ENCODE measurements at regions not wholly inside any gene's neighbourhood (a gene's known extent, or its start where the extent isn't known, plus 50 kb on each side); places are given as distances from the start of the nearest gene placed in this dataset.

DNA sequence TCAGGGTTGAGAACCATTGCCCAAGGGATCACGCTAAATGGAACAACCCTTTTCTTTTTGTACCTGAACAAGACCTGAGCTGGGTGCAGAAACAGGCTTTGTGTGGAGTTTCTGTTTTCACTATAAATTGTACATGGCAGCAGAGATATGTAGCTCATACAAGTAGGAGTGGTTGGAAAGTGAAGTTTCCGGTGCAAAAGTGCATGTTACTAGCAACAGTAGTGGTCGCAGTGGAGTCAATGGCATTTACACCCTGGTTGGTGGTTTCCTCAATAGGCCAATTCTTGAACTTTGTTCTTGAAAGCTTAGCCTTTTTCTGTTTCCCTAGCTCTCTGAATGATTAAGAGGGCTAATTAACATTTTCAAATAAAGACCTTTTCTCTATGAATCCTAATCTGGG, 170.7 kb downstream of the NEBL start:
- intact Hi-C loops (cut with micrococcal nuclease), result no loop called here

DNA sequence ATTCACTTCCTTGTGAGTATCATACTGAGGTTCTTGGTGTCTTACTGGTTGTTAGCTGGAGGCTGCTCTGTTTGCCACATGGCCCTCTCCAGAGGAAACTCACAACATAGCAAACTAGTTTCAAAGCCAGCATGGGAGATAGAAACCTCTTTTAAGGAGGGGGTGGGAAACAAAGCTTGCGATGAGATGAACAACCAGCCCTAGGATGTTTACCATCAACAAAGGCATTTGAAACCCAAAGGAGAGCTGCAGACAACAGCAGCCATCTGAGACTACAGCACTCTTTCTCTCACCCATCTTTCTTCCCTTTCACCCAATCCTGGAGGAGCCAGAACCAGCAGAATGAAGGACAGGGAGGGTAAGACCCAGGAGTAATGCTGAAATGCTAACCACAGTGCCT, 182.1 kb downstream of the NEBL start:
- intact Hi-C loops (cut with micrococcal nuclease), result no loop called here

DNA sequence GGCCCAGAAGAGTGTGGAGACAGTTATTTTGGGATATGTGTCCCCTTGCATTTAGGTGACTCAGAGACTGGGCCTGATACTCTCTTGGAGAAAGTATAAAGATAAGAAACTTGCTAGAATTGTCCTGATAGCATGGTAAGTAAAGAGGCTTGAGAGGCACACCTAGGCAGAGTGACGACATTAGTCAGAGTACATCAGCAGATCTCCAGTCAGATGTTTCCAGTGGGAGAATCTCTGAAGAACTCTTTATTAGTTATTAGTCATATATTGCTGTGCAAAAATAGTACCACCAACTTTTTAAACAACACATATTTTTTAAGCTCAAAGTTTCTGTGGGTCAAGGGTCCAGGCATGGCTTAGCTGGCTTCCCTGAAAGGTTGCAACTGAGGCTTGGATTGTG, 182.6 kb downstream of the NEBL start:
- intact Hi-C loops (cut with micrococcal nuclease), result no loop called here

DNA sequence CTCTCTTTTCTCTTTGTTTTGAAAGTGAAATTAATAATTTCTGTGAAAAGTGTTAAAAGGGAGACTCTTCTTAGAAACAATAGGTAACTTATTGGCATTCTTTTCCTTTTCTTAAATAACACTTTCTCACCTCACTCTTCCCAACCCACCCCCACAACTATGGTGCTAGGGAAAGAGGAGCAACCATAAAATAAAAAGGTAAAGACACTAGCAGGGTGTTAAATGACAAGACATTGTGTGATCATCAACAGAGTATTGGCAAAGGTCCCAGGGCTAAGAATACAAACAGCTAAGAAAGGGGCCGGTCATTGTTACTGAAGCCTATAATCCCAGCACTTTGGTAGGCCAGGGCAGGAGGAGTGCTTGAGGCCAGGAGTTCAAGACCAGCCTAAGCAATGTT, 183.7 kb downstream of the NEBL start:
- intact Hi-C loops (cut with micrococcal nuclease), result no loop called here

DNA sequence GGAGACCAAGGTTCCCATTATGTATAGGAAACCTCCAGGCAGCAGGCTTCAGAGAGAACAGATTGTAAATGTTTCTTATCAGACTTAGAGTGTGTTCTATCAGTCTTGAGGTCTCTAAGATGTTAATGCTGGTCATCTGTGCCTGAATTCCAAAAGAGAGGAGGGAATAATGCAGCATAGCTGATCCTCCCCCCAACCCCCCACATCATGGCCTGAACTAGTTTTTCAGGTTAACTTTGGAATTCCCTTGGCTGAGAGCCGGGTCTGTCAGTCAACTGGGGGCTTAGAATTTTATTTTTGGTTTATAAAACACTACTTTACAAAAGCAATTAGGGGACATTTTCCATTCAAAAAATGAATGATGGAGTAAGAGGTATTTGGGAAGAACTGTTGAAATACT, 184.3 kb downstream of the NEBL start:
- intact Hi-C loops (cut with micrococcal nuclease), result no loop called here

DNA sequence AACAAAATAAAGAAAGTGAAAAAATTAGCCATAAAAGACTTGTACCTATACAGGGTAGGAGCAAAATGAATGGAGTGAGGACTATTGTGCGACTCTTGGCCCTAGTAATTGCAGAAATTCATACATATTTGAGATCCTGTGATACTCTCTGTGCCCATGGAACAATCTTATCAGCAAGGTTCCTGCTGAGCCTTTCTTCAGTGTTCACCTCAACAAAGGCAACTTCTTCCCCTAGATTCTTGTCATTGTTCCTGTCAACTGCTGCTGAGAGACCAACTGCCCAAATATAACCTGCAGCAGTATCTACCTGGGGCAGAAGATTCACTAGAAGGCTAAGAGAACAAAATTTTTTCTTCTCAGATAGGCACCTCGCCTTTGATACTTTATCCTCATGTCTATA, 187.4 kb downstream of the NEBL start:
- intact Hi-C loops (cut with micrococcal nuclease), result no loop called here

DNA sequence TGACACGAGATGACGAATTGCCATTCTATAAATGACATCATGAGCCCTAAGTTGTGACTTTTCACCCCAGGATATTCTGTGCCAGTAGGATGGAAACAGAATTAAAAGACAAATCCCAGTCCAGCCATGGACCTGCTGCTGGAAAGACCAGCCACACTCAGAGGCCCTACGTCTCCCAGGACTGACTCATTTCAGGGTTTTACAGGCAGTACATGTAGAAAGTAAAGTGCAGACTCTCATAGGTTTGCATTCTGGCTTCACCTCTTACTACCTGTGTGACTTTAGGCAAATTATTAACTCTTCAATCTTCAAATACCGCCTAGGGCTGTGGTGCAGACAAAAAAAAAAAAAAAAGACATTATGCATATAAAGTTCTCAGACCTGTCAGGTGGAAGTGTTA, 188.8 kb downstream of the NEBL start:
- intact Hi-C loops (cut with micrococcal nuclease), result no loop called here

DNA sequence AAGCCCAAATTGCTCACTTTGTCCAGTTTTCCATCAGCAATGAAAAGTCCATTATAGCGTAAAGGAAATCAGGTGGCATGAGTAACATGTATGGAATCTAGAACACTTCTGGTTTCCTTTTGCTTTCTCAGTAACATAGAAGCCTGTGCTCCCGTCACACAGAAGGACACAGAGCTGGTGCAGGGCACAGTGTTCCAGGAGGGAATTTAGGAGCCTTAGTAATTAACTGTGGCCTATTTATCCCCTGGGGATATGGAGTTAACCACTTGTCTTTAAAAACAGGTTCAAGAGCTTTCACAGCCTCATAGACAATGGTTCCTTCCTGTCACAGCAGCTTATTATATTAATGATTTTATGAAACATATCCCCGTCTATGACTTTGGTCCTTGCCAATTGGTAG, 189.9 kb downstream of the NEBL start:
- intact Hi-C loops (cut with micrococcal nuclease), result no loop called here

DNA sequence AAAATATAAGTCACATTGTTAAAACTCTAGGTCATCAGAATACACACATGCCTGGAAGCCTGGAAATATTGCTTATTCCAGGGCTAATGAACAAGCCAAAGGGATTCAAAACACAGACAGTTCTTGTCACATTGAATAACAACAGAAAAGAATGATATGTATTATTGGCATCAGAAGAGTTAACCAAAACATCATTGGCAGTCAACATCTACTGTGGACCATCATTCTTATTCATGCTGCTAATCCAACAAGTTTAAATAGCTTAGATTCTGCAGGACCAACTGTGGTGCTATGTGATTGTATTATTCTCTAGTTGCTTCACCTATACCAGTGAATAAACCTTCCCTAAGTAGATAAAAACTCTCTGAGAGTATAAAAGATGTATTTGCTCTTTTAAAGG, 198.3 kb downstream of the NEBL start:
- intact Hi-C loops (cut with micrococcal nuclease), result no loop called here

DNA sequence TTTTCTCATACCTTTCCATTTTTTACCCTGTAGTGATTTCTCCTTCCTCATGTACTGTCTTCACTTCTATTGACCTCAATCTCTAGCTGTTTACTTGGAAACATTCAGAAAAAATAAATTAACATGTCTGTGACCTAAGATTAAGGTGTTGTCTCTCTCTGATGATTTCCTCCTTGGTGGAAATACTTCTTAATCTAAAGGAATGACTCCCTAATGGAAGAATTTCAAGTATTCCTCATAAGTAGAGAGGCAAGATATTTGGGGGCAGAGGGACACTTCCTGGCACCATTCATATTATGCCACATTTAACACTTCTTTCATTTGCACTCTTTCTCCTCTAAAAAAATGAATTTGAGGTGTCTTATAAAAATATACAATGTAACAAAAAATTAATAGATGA, 202.8 kb downstream of the NEBL start:
- intact Hi-C loops (cut with micrococcal nuclease), result no loop called here

DNA sequence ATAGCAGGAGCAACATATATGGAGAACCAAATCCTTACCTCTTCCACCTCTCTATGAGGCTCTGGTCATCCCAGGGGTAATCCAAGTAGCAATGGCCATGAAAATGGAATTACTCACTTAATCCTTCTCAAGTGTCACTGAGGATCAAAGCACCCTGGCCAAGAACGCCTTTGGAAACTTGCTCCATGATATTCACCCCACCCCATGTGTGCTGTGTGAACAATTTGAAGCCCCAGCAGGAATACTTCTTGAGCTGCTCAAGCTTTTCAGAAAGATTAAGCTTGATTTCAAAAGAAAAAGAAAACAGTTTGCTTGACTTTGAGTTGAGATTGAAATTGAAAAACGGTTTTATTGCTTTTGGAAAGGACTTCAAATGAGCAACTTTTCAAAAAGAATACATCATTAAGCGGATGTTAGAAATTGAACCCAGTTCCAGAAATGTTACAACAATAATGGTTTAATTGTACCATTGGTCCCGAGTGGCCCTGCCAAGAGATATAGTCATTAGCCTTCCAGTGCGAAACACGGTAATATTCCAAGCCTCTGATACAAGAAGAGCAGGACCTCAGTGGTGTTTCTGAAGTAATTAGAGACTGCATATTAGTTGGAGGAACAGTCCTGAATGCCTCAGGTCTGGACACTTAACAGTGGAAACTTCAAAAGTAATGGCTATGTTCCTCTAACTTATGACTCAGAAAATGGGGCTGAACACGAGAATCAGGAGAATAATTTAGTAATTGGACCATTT, 208.1 kb downstream of the NEBL start:
- intact Hi-C loops (cut with micrococcal nuclease), result no loop called here

DNA sequence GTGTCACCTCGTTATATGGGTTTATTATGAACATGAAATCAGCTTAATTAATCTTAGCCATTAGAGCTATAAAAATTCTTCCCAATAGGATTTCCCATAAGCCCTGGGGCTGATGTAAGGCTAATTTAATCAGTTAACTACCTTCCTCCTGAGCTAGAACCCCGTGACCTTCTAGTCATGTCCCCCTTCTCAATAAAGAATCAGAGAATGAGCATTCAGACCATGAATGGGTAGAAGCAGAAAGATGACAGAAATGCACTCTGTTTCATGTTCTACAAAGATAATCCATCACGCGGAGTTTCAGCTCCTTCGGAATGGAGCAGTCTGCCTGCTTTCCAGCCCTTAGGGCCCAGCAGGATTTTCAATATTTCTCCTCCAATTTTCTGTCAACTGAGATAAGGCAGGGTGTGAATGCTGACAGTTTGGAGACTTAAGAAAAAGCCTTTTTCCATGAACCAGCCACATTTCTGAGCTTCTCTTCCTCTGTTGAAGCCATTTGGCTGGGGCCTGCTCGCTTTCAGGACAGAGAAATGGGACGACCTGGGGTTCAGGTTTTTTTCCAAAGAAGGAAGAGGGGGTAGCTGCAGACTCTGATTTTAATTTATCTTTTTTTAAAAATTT, 211.0 kb downstream of the NEBL start:
- intact Hi-C loops (cut with micrococcal nuclease), result no loop called here

DNA sequence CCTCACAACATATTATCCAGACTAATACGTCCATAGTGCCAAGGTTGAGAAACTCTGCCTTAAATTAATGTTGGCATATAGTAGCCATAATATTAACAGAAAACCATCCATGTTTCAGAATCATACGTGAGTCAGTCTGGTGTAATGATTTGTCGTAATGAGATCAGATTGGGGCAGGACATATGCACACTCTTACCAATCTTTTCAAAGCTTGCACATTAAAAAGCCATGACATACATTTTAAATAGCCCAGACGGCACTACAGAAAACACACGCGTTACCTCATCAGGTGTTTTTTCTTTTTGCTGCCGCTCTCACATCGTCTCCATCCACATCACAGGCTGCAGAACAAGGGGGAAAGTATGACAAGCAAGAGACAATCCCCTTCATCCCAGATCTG, 211.6 kb downstream of the NEBL start:
- intact Hi-C loops (cut with micrococcal nuclease), result no loop called here

DNA sequence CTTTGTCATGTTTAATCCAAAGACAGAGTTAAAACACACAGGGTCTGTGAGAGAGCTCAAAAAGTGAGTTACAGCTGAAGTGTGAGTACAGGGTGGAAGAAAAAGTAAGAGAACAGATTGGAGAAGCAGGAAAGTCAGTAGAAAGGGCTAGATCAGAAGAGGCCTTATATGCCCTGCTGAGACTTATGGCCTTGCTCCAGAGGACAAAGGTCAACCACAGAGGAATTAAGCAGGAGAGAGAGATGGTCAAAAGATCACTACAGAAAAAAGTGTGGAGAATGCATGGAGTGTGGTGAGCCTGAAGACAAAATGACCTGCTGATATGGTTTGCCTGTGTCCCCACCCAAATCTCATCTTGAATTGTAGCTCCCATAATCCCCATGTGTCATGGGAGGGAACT, 213.8 kb downstream of the NEBL start:
- intact Hi-C loops (cut with micrococcal nuclease), result no loop called here

DNA sequence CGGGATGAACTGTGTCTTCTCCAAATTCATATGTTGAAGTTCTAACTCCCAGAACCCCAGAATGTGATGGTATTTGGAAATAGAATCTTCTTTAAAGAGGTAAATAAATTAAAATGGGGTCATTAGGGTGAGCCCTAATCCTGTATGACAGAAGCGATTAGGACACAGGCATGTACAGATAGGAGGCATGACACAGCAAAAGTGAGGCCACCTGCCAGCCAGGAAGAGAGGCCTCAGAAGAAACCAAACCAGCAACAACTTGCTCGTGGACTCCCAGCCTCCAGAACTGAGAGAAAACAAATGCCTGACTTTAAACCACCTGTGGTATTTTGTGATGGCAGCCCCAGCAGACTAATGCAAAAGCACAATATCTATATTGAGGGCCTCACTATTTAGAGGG, 214.3 kb downstream of the NEBL start:
- intact Hi-C loops (cut with micrococcal nuclease), result no loop called here

DNA sequence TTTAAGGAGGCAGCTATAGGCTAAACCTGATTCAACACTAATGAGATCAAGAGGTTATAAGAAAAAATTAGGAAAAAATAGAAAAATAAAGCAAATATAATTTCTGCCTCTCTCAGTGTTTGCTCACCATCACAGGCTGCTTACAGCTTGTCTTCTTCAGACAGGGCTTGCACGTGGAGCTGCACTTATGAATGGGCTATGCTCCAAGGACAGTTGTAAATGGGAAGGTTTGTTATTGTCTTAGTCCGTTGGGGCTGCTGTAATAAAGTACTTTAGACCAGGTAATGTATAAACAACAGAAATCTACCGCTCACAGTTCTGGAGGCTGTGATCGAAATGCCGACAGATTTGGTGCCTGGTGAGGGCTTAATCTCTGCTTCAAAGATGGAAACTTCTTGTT, 219.8 kb downstream of the NEBL start:
- intact Hi-C loops (cut with micrococcal nuclease), result no loop called here

DNA sequence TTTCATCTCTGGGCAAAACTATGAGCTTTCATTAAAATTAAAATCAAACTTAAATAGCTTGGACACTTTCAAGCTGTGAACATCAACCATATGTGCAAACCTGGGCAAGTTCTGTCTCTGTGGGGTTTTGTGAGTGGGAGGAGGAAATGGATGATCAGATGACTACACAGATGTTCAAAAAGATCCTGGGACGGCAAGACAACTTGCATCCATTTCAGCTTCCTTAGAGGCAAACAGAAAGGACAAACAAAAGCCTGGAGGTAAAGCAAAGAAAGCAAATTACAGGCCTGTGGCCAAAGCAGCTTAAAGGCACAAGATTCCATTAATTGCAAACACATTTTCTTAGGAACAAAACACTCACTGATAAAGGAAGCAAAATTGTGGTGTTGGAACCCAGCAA, 222.2 kb downstream of the NEBL start:
- intact Hi-C loops (cut with micrococcal nuclease), result no loop called here

DNA sequence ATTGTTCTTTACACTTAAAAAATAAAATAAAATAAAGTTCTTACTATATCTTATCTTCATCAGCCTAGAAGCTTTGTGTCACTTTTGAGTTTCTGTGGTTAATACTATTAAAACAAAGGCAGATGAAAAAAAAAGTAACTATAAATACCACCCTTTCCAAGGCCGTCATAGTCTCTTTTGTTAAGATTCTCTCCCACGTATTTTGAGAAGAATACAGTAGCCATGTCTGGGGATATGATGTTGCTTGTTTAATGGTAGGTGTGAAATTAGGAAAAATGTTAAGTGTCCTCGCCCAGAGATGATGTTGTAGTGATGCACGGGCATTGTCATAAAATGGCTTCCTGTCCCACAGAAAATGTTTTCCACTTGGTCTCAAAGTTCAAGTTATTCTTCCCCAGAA, 223.9 kb downstream of the NEBL start:
- intact Hi-C loops (cut with micrococcal nuclease), result no loop called here

DNA sequence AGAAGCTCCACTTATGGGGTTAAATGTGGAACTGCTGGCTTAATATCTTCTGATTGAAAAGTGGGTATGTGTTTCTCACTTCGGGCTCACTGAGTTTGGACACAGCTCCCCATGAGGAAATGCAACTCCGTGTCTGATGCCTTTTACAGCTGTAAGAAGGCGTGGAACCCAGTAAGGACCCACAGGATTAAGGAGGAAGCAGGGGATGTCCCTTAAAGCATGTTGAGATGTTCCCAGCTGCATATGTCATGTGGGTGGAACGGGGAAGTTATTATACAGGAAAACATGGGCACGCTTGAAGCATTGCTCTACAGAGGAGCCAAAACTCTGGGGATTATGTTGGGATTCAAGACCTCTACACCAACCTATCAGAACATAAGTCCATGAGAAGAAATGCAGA, 224.4 kb downstream of the NEBL start:
- intact Hi-C loops (cut with micrococcal nuclease), result no loop called here

DNA sequence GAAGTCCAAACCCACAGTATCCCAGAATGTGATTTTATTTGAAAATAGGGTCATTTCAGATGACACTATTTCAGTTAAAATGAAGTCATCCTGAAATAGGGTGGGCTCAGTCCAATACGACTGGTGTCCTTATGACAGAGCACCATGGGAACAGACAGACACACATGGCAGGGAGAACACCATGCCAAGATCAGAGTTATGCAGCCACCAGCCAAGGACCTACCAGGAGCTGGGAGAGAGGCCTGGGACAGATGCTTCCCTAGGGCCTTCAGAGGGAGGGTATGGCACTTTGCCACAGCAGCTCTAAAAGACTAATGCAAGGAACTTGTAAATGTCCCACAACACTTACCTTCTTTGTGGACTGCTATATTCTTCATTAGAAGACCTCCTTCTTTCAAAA, 226.5 kb downstream of the NEBL start:
- intact Hi-C loops (cut with micrococcal nuclease), result no loop called here

DNA sequence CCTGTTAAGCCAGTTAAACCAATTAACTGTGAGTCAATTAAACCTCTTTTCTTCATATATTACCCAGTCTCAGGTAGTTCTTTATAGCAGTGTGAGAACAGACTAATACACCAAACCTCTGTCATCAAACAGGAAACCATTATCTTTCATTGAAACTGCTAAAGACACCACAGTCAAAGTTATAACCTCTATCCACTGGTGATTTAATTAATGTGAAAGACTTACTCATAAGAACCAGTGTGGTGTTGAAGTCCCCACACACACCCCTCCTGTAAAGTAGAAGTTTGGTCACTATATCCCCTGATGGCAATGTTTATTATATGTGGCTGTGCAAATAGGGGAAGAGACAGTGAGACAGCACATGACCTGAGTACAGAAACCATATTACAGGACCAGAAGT, 228.1 kb downstream of the NEBL start:
- intact Hi-C loops (cut with micrococcal nuclease), result no loop called here

DNA sequence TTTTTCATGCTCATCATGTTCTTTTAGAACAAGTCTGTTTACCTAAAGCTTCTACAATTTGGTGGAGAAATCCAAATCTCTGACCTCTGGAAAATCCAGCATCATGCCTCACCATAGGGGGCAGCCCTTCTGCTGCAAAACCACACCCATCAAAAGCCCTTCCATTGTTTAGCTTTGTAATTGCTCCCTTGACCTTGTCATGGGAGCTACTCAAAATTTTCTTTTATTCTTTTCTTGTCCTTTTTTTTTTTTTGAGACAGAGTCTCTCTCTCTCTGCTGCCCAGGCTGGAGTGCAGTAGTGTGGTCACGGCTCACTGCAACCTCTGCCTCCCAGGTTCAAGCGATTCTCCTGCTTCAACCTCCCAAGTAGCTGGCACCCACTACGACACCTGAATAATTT, 234.4 kb downstream of the NEBL start:
- intact Hi-C loops (cut with micrococcal nuclease), result no loop called here

DNA sequence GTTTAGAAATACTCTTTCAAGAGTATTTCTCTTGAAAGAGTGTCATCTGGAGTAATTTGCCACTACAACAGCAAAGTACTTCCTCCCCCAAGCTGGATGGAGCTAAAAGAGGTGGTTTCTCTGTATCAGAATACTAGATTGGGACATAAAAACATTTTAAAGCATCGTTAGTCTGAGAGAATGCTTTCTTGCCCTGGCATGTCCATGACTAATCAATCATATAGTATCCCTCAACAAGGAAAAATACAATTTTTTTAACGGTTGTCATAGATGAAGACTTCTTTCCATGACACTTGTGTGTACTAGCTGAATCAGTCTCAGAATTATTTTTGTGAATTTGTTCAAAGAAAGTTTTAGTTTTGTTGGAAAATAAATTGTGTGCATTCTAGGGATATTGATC, 237.9 kb downstream of the NEBL start:
- intact Hi-C loops (cut with micrococcal nuclease), result no loop called here

DNA sequence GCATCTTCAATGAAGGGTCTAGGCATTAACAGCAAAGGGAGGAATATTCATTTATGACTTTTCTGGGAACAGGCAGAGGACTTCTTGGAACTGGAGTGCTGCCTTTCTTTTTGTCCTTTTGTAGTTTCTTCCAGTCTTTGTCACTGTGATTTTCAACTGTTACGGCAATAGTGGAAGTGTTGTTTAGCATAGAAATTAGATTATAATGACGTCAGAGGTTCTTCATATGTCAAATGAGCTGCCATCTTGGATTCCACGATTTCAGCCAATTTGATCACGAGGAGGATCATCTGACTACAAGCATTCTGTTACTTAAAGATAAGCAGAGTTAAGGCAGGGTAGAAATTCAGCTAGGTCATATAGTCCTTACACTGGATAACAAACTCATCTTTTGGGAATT, 239.0 kb downstream of the NEBL start:
- intact Hi-C loops (cut with micrococcal nuclease), result no loop called here

All from T-helper 1 cell treated with Interleukin-12 subunit alpha and Interleukin-12 subunit beta and Interleukin-4 antibody, amounts not matched to agents 30 ng/mL and 1 ng/mL, for 36 hours (primary cell).